ENCODE measurements at regions not wholly inside any gene's neighbourhood (a gene's known extent, or its start where the extent isn't known, plus 50 kb on each side); places are given as distances from the start of the nearest gene placed in this dataset.

DNA sequence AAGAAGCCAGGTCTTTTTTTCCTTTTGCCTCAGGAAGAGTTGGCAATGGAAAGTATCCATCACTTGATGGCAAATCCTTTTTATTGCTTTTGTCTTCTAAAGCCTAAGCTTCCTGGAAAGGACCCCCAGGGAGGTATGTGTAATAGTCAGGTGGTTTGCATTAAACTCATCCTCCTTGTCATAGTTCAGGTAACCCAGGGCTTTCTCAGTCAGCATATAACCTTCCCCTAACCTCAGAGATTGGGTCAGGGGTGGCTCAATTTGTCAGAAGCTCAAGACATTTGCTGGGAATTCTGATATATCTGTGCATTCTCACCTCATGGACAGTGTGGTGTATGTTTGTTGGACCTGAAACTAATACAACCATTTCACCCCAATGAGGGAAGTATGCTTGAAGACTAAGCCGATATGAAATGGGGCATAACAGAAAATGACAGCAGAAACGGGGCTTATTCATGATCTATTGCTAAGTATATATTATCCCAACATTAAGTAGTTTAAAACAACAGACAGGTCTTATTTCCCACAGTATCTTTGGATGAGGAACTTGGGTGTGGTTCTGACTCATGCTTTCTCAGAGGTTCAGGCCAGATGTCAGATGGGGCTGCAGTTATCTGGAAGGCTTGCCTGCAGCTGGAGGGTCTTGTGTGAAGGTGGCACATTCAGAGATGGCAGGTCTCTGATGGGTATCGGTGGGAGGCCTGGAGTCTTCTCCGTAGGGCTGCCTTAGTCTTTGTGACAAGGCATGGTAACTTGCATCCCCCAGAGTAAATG is 135.8 kb upstream of the SPON1 start:
- Mint-ChIP-seq H3K27me3 (ENCODE audit: low read depth) (no peaks in the 10 kb centered on the region; the same call in none of the 2 replicates), H3K9me3 (peaks cover 15 to 20% of the 10 kb centered on the region in 2 experiments), H3K27ac (no peak overlapping the region), H3K36me3 (ENCODE audit: insufficient read depth in 1 of 3, low read depth in 3 of 3) (peaks cover 4 to 23% (median 6%) of the 10 kb centered on the region in 3 experiments; a peak in 4 of 7 replicates), H3K4me3 (no peak overlapping the region), H3K4me1 (0 out of 4 replicates have a peak, but pooled peaks cover 0 to 3% of the 10 kb centered on the region in 2 experiments)
- Histone ChIP-seq H3K9ac (ENCODE audit: extremely low read depth, insufficient read length, low read length) (no peak overlapping the region), H4K91ac (ENCODE audit: insufficient read length, low read depth, low read length) (no peak overlapping the region), H2BK20ac (ENCODE audit: low read depth, low read length, poor library complexity, severe bottlenecking) (no peak overlapping the region), H2BK12ac (ENCODE audit: insufficient read length, low read depth, low read length) (no peak overlapping the region), H4K20me1 (ENCODE audit: control insufficient read depth, insufficient read depth, insufficient read length) (no peaks in the 10 kb centered on the region), H3K79me2 (ENCODE audit: insufficient read depth, low read length) (no peaks in the 10 kb centered on the region), H2AK5ac (ENCODE audit: insufficient read length, low read length) (no peak overlapping the region), H4K8ac (replicated peaks; ENCODE audit: insufficient read length, low read depth, low read length) (no peak overlapping the region), H2BK120ac (ENCODE audit: low read depth, low read length, poor library complexity, severe bottlenecking) (no peak overlapping the region), H3K4me2 (ENCODE audit: insufficient read depth, insufficient read length, low read length) (no peak overlapping the region), H3K9me3 (ENCODE audit: control insufficient read depth, low read depth, low read length) (no peaks in the 10 kb centered on the region), H4K5ac (ENCODE audit: insufficient read length, low read depth, low read length) (no peak overlapping the region), H2BK5ac (ENCODE audit: insufficient read length, low read length) (no peak overlapping the region), H3K14ac (ENCODE audit: insufficient read depth, low read length) (no peak overlapping the region), H3K23ac (ENCODE audit: insufficient read length, low read depth, low read length) (no peak overlapping the region), H3K23me2 (ENCODE audit: insufficient read length, low read depth, low read length, poor library complexity, severe bottlenecking) (no peaks in the 10 kb centered on the region), H3K79me1 (ENCODE audit: insufficient read depth, low read depth, low read length, poor library complexity, severe bottlenecking) (no peaks in the 10 kb centered on the region), H3T11ph (ENCODE audit: low read length) (no peak overlapping the region), H3K27ac (ENCODE audit: insufficient read length, low read depth, low read length) (no peak overlapping the region), H2BK15ac (ENCODE audit: low read depth, low read length) (no peak overlapping the region), H3K4me1 (ENCODE audit: insufficient read depth, low read length) (no peaks in the 10 kb centered on the region), H3K18ac (ENCODE audit: insufficient read length, low read depth, low read length) (no peak overlapping the region), H3K4ac (ENCODE audit: low read depth, low read length) (no peak overlapping the region), H2AFZ (ENCODE audit: low read length) (no peak overlapping the region), H3K27me3 (ENCODE audit: insufficient read depth, low read length) (no peaks in the 10 kb centered on the region), H3K56ac (ENCODE audit: insufficient read length, low read depth, low read length) (no peak overlapping the region)
- WGBS (ENCODE audit: extremely low coverage, insufficient read length, low lambda C conversion rate), result no CpG with 5 or more reads among the region's 4 CpGs
- no peak for TF ChIP-seq CTCF (conservative IDR thresholded peaks at IDR 0.05)
- no peak for DNase-seq

All from H9 (cell line).